ENCODE measurements at regions not wholly inside any gene's neighbourhood (a gene's known extent, or its start where the extent isn't known, plus 50 kb on each side); places are given as distances from the start of the nearest gene placed in this dataset.
A peak's percentile ranks its signal among the peaks of the same experiment; 100 is the strongest.

- no peaks in the 10 kb centered on the region for H3K27me3 ChIP-seq (ENCODE audit: control insufficient read depth, insufficient read depth, low read length)
- no peak for TF ChIP-seq TCF7L2 (IDR thresholded peaks at IDR 0.05; ENCODE audit: low read depth, low read length)
- TF ChIP-seq CTCF (IDR thresholded peaks at IDR 0.05): peak; percentile 32
- TF ChIP-seq, protein P1, sequence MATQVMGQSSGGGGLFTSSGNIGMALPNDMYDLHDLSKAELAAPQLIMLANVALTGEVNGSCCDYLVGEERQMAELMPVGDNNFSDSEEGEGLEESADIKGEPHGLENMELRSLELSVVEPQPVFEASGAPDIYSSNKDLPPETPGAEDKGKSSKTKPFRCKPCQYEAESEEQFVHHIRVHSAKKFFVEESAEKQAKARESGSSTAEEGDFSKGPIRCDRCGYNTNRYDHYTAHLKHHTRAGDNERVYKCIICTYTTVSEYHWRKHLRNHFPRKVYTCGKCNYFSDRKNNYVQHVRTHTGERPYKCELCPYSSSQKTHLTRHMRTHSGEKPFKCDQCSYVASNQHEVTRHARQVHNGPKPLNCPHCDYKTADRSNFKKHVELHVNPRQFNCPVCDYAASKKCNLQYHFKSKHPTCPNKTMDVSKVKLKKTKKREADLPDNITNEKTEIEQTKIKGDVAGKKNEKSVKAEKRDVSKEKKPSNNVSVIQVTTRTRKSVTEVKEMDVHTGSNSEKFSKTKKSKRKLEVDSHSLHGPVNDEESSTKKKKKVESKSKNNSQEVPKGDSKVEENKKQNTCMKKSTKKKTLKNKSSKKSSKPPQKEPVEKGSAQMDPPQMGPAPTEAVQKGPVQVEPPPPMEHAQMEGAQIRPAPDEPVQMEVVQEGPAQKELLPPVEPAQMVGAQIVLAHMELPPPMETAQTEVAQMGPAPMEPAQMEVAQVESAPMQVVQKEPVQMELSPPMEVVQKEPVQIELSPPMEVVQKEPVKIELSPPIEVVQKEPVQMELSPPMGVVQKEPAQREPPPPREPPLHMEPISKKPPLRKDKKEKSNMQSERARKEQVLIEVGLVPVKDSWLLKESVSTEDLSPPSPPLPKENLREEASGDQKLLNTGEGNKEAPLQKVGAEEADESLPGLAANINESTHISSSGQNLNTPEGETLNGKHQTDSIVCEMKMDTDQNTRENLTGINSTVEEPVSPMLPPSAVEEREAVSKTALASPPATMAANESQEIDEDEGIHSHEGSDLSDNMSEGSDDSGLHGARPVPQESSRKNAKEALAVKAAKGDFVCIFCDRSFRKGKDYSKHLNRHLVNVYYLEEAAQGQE (IDR thresholded peaks at IDR 0.05; ENCODE audit: insufficient read depth in 1 of 2, low read depth in 2 of 2, low read length in 1 of 2): no peak
- intact Hi-C loops (cut with micrococcal nuclease; ENCODE audit: unreplicated experiment) (no loop called here), in situ Hi-C loops (cut with HindIII; ENCODE audit: low pct_unique_long_range_greater_than_20kb, low sequenced_read_pairs) (no loop called here)
- no peak overlapping the region for H3K4me3 ChIP-seq (ENCODE audit: low read depth in 2 of 2, low read length in 2 of 2)
- no TSS peak for BruUV-seq (replicated peaks)
- DNase-seq (ENCODE audit: low read depth, low spot score) (no peak), ATAC-seq (no peak)
- H3K27ac ChIP-seq (ENCODE audit: low read length): no peak overlapping the region
- no peaks in the 10 kb centered on the region for H3K4me1 ChIP-seq (ENCODE audit: control insufficient read depth, insufficient read depth, low read length)
- ChIA-PET CTCF (no interaction called here), POLR2A (no interaction called here)
- H3K36me3 ChIP-seq (ENCODE audit: control insufficient read depth, insufficient read depth, low read length): no peaks in the 10 kb centered on the region
- H3K9me3 ChIP-seq (ENCODE audit: control insufficient read depth, insufficient read depth, low read depth, low read length): no peaks in the 10 kb centered on the region
Measured at GRCh38 chr2:82282111-82282882, 1977.7 kb upstream of the LRRTM1 start.

DNA sequence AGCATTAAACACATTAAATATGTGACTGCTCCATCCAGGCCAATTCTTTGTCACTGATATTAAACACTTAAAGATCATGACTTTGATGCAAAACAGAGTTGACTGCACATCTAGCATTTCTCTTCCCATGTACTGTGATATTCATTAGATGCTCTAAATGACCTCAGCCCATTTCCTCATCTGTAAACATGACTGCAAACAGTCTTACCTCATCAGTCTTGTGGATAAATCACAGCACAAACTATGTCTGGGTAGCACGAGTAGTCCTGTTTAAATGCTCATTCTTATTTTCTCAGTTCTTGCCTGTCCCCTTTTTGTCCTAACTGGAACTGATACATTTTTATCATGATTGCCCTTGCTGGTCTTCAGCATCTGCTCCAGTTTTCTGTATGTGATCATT is 1974.8 kb upstream of the LRRTM1 start:
- no peak for DNase-seq (ENCODE audit: low read depth, low spot score)
- BruUV-seq (replicated peaks): no TSS peak
- CTCF ChIA-PET: no interaction called here
- intact Hi-C loops (cut with micrococcal nuclease; ENCODE audit: unreplicated experiment): no loop called here
- Histone ChIP-seq H3K27me3 (ENCODE audit: control insufficient read depth, insufficient read depth, low read length) (no peaks in the 10 kb centered on the region), H3K4me3 (ENCODE audit: low read depth in 2 of 2, low read length in 2 of 2) (no peak overlapping the region), H3K27ac (ENCODE audit: low read length) (no peak overlapping the region), H3K9me3 (ENCODE audit: control insufficient read depth, insufficient read depth, low read depth, low read length) (no peaks in the 10 kb centered on the region), H3K4me1 (ENCODE audit: control insufficient read depth, insufficient read depth, low read length) (no peaks in the 10 kb centered on the region), H3K36me3 (ENCODE audit: control insufficient read depth, insufficient read depth, low read length) (no peaks in the 10 kb centered on the region)
- ATAC-seq: no peak
- POLR2A ChIA-PET: no interaction called here
- TF ChIP-seq CTCF (IDR thresholded peaks at IDR 0.05) (no peak), SIN3A (IDR thresholded peaks at IDR 0.05; ENCODE audit: borderline replicate concordance, insufficient read depth, low read depth, low read length) (no peak), POLR2AphosphoS5 (IDR thresholded peaks at IDR 0.05; ENCODE audit: low read depth, low read length) (no peak), TCF7L2 (IDR thresholded peaks at IDR 0.05; ENCODE audit: low read depth, low read length) (no peak)
- TF ChIP-seq, protein P1 (IDR thresholded peaks at IDR 0.05; ENCODE audit: insufficient read depth in 1 of 2, low read depth in 2 of 2, low read length in 1 of 2): no peak
- in situ Hi-C loops (cut with HindIII; ENCODE audit: low pct_unique_long_range_greater_than_20kb, low sequenced_read_pairs): no loop called here

Measured in Panc1 (cell line).